SK-N-MC (cell line): ENCODE measurements at regions not wholly inside any gene's neighbourhood (a gene's known extent, or its start where the extent isn't known, plus 50 kb on each side); places are given as distances from the start of the nearest gene placed in this dataset.

Source experiments
- EZH2 ChIP-seq: fragments of 200-600 bp; sonication (generic); IDR thresholded peaks from one replicate; pipeline ENCODE4 v1.6.1; 2017; ENCODE audit warnings: antibody characterized with exemption
- FOXP2 ChIP-seq: optimal IDR thresholded peaks from 2 replicates; pipeline ENCODE3; 2011; ENCODE audit warnings: mild to moderate bottlenecking, moderate library complexity; ENCODE audit not compliant: insufficient read depth; ENCODE audit errors: extremely low read length, control extremely low read depth
- POLR2AphosphoS5 ChIP-seq: IDR thresholded peaks from 2 replicates; pipeline ENCODE4 v1.6.1; 2012; ENCODE audit warnings: mild to moderate bottlenecking, low read depth, low read length, borderline replicate concordance

DNA sequence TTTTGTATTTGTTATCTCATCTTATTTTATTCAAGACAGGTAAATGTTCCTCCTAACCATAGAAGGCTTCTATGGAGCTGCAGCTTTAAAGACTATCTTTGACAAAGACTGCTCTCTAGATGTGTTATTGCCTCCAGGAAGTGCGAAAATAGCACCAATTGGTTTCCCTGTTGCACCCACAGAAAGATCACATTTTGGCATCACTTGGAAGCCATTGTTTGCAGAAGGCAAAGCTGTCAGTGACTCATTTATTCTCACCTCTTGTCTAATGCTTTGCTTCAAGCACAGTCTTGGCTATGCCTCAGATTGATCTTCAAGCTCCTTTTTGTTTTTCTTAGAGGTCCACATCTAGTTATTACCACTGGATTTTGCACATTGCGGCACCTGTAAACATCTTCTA lies 150.3 kb downstream of the PCDH7 start:
- TF ChIP-seq FOXP2 (no peak), EZH2 (no peak), POLR2AphosphoS5 (no peak)
